HG03095 (cell line): ENCODE measurements at regions not wholly inside any gene's neighbourhood (a gene's known extent, or its start where the extent isn't known, plus 50 kb on each side); places are given as distances from the start of the nearest gene placed in this dataset.
A peak's percentile ranks its signal among the peaks of the same experiment; 100 is the strongest.

ENCODE experiments used
- ATAC-seq: cut with Tn5 transposase; IDR thresholded peaks from one replicate; pipeline ENCODE4 v1.9.1; 2021; ENCODE audit warnings: moderate library complexity; ENCODE audit not compliant: unreplicated experiment

- no peak for ATAC-seq
Observed at GRCh38 chr6:151699719-151700118, 107.8 kb upstream of the ESR1 start.

DNA sequence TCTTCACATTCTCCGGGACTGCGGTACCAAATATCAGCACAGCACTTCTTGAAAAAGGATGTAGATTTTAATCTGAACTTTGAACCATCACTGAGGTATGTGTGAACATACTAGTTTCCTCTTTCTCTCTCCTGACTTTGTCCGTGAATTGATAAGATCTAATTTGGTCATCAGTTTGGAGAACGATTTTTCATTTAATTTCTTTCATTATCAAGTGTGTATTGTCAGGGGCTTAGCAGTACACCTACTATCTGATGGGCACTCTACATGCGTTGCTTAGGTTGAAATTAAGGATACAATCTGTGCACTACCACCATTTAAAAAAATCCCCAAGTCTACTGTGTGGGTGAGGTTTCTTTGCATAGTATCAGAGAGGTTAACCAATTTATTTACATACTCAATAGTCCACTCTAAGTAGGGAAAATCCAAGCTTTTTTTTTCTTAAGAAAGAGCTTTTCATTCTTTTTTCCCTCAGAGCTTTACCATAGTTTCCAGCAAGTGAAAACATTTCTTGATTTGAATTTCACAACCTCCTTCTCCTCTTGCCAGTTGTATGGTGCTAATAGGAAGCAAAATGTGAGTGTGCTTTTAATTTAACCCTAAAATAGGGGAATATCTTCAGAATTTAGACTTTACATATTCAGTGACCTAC lies 105.4 kb upstream of the ESR1 start:
- ATAC-seq, result peak; percentile 80

DNA sequence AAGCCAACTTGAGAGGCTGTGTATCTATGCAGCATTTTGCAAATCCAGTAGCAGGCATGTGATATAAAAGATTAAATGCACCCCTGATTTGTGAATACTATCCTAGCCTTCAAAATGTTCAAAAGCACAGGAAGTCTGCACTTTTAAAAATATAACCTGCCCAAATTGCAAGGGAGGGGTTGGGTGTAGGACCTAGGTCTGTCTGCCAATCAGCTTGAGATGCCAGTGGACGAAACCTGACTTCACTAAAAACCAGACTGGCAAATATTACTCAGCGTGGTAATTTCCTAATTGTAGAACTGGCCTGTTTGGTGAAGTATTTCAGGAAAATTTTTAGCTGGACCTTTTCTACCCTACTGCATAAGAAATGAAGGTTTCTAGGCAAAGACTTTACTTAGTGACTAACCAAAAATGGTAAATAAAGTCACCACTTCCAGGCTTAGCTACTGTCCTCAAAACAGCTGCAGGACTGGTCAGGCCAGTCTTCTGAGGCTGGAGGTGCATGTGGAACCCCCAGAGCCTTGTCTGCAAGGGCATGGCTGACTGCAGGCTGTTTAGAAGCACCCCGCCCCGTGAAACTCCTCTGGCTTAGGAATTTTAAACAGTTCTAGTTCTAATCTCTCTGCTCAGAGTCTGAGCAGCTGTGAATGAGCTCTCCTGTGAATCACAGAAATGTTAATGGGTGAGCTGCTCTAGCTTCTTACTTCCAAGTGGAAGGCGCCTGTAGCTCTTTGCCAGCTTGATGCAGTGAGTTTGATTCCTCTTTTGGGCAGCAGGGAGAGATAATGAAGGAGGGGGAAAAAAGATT lies 104.4 kb upstream of the ESR1 start:
- no peak for ATAC-seq

- ATAC-seq, result no peak
Observed at GRCh38 chr6:151704383-151704782, 103.1 kb upstream of the ESR1 start.

- ATAC-seq, result no peak
Observed at GRCh38 chr6:151705993-151706733, 101.3 kb upstream of the ESR1 start.

DNA sequence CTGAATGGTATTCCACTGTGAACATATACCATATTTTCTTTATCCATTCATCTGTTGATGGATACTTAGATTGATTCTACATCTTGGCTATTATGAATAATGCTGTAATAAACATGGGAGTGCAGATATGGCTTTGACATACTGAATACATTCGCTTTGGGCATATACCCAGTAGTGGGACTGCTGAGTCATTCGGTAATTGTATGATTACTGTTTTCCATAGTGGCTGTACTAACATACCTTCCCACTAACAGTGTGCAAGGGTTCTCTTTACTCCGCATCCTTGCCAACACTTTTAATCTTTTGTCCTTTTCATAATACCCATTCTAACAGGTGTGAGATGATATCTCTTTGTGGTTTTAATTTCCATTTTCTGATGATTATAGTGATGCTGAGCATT lies 98.2 kb upstream of the ESR1 start:
- no peak for ATAC-seq

DNA sequence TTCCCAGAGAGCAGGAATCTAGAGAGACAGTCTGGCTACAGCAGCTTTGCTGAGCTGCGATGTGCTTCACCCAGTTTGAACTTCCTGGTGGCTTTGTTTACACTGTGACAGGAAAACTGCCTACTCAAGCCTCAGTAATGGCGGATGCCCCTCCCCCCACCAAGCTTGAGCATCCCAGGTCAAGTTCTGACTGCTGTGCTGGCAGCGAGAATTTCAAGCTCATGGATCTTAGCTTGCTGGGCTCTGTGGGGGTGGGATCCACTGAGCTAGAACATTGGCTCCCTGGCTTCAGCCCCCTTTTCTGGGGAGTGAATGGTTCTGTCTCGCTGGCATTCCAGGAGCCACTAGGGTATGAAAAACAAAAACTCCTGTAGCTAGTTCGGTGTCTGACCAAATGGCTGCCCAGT lies 91.0 kb upstream of the ESR1 start:
- ATAC-seq, result no peak

- ATAC-seq, result no peak
Observed at GRCh38 chr6:151719070-151719469, 88.4 kb upstream of the ESR1 start.

GRCh38 chr6:151721146-151721545 lies 86.3 kb upstream of the ESR1 start:
- no peak for ATAC-seq

- no peak for ATAC-seq
Observed at GRCh38 chr6:151721671-151722070, 85.8 kb upstream of the ESR1 start.

DNA sequence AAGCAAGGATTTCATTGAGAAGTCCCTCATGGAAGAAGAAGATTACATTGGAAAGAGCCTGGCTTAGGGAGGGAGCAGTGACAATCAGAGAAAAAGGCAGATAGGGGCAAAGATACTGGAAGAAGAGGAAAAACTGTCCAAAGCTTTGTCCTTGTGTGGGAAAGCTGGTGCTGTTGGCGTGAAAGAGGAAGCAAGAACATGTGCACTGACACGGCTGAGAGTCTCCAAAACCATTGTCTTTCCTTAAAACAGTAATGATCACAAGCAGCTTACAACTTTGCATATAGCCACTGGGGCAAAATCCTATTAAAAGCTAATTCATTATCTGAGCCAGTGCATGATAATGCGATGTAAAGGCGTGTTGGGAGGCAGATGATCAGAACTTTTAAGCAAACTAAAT lies 85.1 kb upstream of the ESR1 start:
- ATAC-seq, result no peak

DNA sequence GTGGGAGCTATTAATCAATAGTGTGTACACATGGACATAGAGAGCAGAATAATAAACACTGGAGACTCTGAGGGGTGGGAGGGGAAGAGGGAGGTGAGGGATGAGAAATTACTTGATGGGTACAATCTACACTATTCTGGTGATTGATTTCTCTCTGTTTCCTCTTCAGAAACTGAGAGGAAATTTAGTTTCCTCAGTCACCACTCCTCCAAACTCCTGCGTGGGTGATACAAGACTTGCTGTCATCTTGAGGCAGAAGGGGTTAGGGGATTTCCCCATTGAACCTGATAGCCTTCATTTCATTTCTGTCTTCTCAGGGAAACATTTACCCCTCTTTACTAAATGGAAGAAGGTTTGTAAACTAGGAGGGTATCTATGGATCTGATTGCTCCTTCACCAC lies 84.3 kb upstream of the ESR1 start:
- ATAC-seq, result peak; percentile 75

GRCh38 chr6:151729829-151730495 lies 77.5 kb upstream of the ESR1 start:
- ATAC-seq, result no peak

DNA sequence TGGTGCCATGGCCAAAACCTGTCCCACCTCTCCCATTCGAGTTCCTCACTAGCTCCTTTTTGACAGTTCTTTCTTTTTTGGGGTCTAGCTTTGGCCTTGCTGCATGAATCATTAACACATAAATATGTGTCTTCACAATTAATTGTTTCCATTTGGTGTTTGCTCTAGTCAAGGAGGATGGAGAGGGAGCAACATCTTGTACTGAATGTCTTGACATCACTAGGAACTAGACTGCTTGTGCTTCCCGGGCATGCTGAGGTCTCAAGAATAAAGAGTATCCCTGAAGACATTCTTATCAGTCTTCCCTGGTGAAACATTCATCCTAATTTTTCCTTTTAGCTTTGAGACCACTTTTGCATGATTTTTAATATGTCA lies 77.0 kb upstream of the ESR1 start:
- ATAC-seq, result no peak

DNA sequence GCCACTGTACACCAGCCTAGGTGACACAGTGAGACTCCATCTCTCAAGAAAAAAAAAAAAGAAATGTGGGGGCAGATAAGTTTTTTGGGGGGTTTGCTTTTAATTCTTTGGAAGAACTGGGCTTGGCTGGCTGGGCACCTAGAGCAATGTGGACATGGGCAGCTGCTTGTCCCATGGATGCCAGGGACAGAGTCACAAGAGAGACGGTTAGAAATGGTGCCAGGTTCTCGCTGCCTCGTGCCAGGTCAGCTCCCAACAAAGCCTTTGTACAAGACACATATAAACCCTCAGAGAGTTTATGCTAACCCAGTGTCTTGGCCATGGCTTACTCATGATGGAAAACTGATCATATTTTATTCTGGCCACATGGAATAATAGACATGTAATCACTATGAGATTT lies 76.2 kb upstream of the ESR1 start:
- ATAC-seq, result no peak

- ATAC-seq, result no peak
Observed at GRCh38 chr6:151733680-151734320, 73.7 kb upstream of the ESR1 start.

DNA sequence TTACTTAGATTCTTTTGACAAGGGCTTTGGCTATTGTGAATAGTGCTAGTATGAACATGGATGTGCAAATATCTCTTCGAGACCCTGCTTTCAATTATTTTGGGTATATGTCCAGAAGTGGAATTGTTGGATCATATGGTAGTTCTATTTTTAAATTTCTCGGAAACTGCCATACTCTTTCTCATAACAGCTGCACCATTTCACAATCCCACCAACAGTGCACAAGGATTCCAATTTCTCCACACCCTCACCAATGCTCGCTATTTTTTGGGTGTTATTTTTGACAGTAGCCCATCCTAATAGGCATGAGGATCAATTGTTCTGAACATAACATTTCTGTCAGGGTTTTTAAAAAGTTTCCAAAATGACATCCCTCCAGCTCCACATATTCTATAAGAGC lies 69.2 kb upstream of the ESR1 start:
- ATAC-seq, result no peak

GRCh38 chr6:151738960-151739359 lies 68.5 kb upstream of the ESR1 start:
- ATAC-seq, result no peak

- ATAC-seq, result no peak
Observed at GRCh38 chr6:151740820-151741219, 66.7 kb upstream of the ESR1 start.

- no peak for ATAC-seq
Observed at GRCh38 chr6:151747896-151748295, 59.6 kb upstream of the ESR1 start.

- no peak for ATAC-seq
Observed at GRCh38 chr6:151749341-151749740, 58.1 kb upstream of the ESR1 start.
